ENCODE measurements at regions not wholly inside any gene's neighbourhood (a gene's known extent, or its start where the extent isn't known, plus 50 kb on each side); places are given as distances from the start of the nearest gene placed in this dataset.

DNA sequence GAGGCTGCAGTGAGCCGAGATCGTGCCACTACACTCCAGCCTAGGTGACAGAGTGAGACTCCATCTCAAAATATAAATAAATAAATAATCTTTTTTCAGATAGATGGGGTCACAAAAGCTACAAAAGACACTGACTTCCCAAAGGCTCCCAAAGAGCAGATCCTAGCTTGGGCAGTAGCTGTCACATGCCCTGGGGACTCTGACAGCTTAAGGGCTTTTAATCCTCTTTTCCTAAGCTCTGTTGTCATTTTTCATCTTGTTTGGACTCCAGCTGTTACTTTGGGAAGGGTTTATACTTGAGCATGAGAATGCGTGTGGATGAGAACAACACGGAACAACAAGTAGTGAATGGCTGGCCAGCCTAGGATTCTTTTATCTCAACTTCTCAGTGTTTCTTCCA, 231.7 kb downstream of the MZT1 start:
- ChIA-PET SMC1A (ENCODE audit: uncharacterized antibody, unreplicated experiment) (no interaction called here), POLR2A (no interaction called here), CTCF (no interaction called here), RAD21 (ENCODE audit: unreplicated experiment) (no interaction called here)
- no peaks in the 10 kb centered on the region for H3K27me3 ChIP-seq (replicated peaks in 1 of 2; ENCODE audit: control insufficient read depth in 2 of 2, insufficient read depth in 2 of 2, low read length in 1 of 2)
- TF ChIP-seq, protein P1, sequence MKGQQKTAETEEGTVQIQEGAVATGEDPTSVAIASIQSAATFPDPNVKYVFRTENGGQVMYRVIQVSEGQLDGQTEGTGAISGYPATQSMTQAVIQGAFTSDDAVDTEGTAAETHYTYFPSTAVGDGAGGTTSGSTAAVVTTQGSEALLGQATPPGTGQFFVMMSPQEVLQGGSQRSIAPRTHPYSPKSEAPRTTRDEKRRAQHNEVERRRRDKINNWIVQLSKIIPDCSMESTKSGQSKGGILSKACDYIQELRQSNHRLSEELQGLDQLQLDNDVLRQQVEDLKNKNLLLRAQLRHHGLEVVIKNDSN (IDR thresholded peaks at IDR 0.05; ENCODE audit: borderline replicate concordance, extremely low read length, insufficient read depth, low read depth, low read length) = no peak
- no peak for TF ChIP-seq CBX5 (IDR thresholded peaks at IDR 0.05; ENCODE audit: low read depth)
- BruUV-seq (replicated peaks) = no TSS peak
- ATAC-seq (no peak), DNase-seq (ENCODE audit: low read depth, low spot score) (no peak), FAIRE-seq (no peak)
- H3K79me2 ChIP-seq (ENCODE audit: control insufficient read depth, insufficient read depth, low read length) = no peaks in the 10 kb centered on the region
- H3K4me3 ChIP-seq = no peak overlapping the region
- WGBS (ENCODE audit: insufficient coverage, insufficient replicate concordance, low lambda C conversion rate, missing lambda C conversion rate) = 20% methylated on average over 4 of the region's 4 CpGs
- no peak overlapping the region for H2AFZ ChIP-seq (ENCODE audit: control insufficient read depth, low read depth, low read length)
- no peak overlapping the region for H3K4me2 ChIP-seq (ENCODE audit: control insufficient read depth, insufficient read depth)
- no peak overlapping the region for H3K27ac ChIP-seq (ENCODE audit: control insufficient read depth, insufficient read depth)
- no peaks in the 10 kb centered on the region for H3K4me1 ChIP-seq (ENCODE audit: control insufficient read depth, insufficient read depth, low read length)
- no peaks in the 10 kb centered on the region for H3K36me3 ChIP-seq (ENCODE audit: control insufficient read depth in 2 of 2, insufficient read depth in 2 of 2, low read length in 1 of 2)
- H3K9ac ChIP-seq (ENCODE audit: control insufficient read depth, insufficient read depth, low read length) = no peak overlapping the region
- intact Hi-C loops (cut with micrococcal nuclease; ENCODE audit: unreplicated experiment) (no loop called here), in situ Hi-C loops (cut with MboI) (no loop called here)
- H3K9me3 ChIP-seq (replicated peaks; ENCODE audit: control insufficient read depth, insufficient read depth, low read length) = no peaks in the 10 kb centered on the region
- no peaks in the 10 kb centered on the region for H4K20me1 ChIP-seq (ENCODE audit: control insufficient read depth, insufficient read depth)

DNA sequence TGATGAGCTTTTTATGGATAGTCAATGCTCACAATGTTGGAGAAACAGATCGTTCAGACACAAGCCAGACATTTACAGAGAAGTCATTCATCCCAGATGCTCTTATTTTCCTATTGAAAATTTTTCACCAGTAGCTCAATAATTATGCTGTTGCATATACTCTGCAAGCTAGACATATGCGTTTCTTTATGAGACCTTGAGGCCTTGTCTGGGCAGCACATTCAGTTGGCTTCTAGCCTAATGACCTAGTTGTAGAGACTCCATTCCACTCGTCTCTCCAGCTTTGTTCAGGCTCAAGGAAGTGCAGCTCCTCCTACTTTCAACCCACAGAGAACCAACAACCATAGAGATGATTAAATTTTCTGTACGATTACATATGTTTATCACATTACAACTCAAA, 237.7 kb downstream of the MZT1 start:
- Histone ChIP-seq H3K4me1 (ENCODE audit: control insufficient read depth, insufficient read depth, low read length) (no peaks in the 10 kb centered on the region), H3K9ac (ENCODE audit: control insufficient read depth, insufficient read depth, low read length) (no peak overlapping the region), H3K27ac (ENCODE audit: control insufficient read depth, insufficient read depth) (no peak overlapping the region), H3K9me3 (replicated peaks; ENCODE audit: control insufficient read depth, insufficient read depth, low read length) (no peaks in the 10 kb centered on the region), H3K27me3 (replicated peaks in 1 of 2; ENCODE audit: control insufficient read depth in 2 of 2, insufficient read depth in 2 of 2, low read length in 1 of 2) (no peaks in the 10 kb centered on the region), H3K4me2 (ENCODE audit: control insufficient read depth, insufficient read depth) (no peak overlapping the region), H2AFZ (ENCODE audit: control insufficient read depth, low read depth, low read length) (no peak overlapping the region), H4K20me1 (ENCODE audit: control insufficient read depth, insufficient read depth) (no peaks in the 10 kb centered on the region), H3K79me2 (ENCODE audit: control insufficient read depth, insufficient read depth, low read length) (no peaks in the 10 kb centered on the region), H3K4me3 (no peak overlapping the region), H3K36me3 (ENCODE audit: control insufficient read depth in 2 of 2, insufficient read depth in 2 of 2, low read length in 1 of 2) (no peaks in the 10 kb centered on the region)
- ATAC-seq (no peak), FAIRE-seq (no peak), DNase-seq (ENCODE audit: low read depth, low spot score) (no peak)
- BruUV-seq (replicated peaks) = no TSS peak
- 20% methylated on average over 4 of the region's 4 CpGs for WGBS (ENCODE audit: insufficient coverage, insufficient replicate concordance, low lambda C conversion rate, missing lambda C conversion rate)
- POLR2A ChIA-PET = interaction anchor here (0.6 kb wide), 1 partner anchor 42 kb away, joined by 3 read pairs; no protein-coding TSS in a partner anchor
- in situ Hi-C loops (cut with MboI) (no loop called here), intact Hi-C loops (cut with micrococcal nuclease; ENCODE audit: unreplicated experiment) (no loop called here)
- CTCF ChIA-PET = no interaction called here
- TF ChIP-seq CBFB (IDR thresholded peaks at IDR 0.05; ENCODE audit: low read depth) = no peak
- TF ChIP-seq, protein P2, sequence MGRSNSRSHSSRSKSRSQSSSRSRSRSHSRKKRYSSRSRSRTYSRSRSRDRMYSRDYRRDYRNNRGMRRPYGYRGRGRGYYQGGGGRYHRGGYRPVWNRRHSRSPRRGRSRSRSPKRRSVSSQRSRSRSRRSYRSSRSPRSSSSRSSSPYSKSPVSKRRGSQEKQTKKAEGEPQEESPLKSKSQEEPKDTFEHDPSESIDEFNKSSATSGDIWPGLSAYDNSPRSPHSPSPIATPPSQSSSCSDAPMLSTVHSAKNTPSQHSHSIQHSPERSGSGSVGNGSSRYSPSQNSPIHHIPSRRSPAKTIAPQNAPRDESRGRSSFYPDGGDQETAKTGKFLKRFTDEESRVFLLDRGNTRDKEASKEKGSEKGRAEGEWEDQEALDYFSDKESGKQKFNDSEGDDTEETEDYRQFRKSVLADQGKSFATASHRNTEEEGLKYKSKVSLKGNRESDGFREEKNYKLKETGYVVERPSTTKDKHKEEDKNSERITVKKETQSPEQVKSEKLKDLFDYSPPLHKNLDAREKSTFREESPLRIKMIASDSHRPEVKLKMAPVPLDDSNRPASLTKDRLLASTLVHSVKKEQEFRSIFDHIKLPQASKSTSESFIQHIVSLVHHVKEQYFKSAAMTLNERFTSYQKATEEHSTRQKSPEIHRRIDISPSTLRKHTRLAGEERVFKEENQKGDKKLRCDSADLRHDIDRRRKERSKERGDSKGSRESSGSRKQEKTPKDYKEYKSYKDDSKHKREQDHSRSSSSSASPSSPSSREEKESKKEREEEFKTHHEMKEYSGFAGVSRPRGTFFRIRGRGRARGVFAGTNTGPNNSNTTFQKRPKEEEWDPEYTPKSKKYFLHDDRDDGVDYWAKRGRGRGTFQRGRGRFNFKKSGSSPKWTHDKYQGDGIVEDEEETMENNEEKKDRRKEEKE (IDR thresholded peaks at IDR 0.05) = no peak
- no peak for TF ChIP-seq BCL11A (IDR thresholded peaks at IDR 0.05; ENCODE audit: low read depth, low read length)
- no peak for TF ChIP-seq EGR1 (IDR thresholded peaks at IDR 0.05; ENCODE audit: borderline replicate concordance in 1 of 2, low read depth in 2 of 2, low read length in 2 of 2)
- SMC1A ChIA-PET (ENCODE audit: uncharacterized antibody, unreplicated experiment) = no interaction called here
- RAD21 ChIA-PET (ENCODE audit: unreplicated experiment) = interaction anchor here (0.6 kb wide), 1 partner anchor 688 kb away, joined by 3 read pairs; no protein-coding TSS in a partner anchor
